Left kidney (tissue), 1 donor: ENCODE measurements at regions not wholly inside any gene's neighbourhood (a gene's known extent, or its start where the extent isn't known, plus 50 kb on each side); places are given as distances from the start of the nearest gene placed in this dataset.

ENCODE experiments used
- DNase-seq: peaks from one replicate; pipeline ENCODE4 v3.0.0-alpha.2; 2013

- DNase-seq = no peak
Observed at GRCh38 chr6:23311211-23311610, 741.8 kb downstream of the HDGFL1 start.

- DNase-seq = no peak
Observed at GRCh38 chr6:23316131-23316530, 746.8 kb downstream of the HDGFL1 start.

GRCh38 chr6:23316931-23317330, 747.6 kb downstream of the HDGFL1 start:
- no peak for DNase-seq

- DNase-seq = no peak
Observed at GRCh38 chr6:23319582-23319981, 750.2 kb downstream of the HDGFL1 start.

- DNase-seq = no peak
Observed at GRCh38 chr6:23320471-23321015, 751.2 kb downstream of the HDGFL1 start.

- no peak for DNase-seq
Observed at GRCh38 chr6:23323897-23324296, 754.5 kb downstream of the HDGFL1 start.

- DNase-seq = no peak
Observed at GRCh38 chr6:23325065-23325464, 755.7 kb downstream of the HDGFL1 start.

- no peak for DNase-seq
Observed at GRCh38 chr6:23327621-23328020, 758.3 kb downstream of the HDGFL1 start.

GRCh38 chr6:23329086-23329485, 759.7 kb downstream of the HDGFL1 start:
- no peak for DNase-seq

GRCh38 chr6:23330632-23331031, 761.3 kb downstream of the HDGFL1 start:
- DNase-seq = no peak

- no peak for DNase-seq
Observed at GRCh38 chr6:23334360-23334759, 765.0 kb downstream of the HDGFL1 start.

- DNase-seq = no peak
Observed at GRCh38 chr6:23335894-23336293, 766.5 kb downstream of the HDGFL1 start.

- DNase-seq = no peak
Observed at GRCh38 chr6:23339268-23339667, 769.9 kb downstream of the HDGFL1 start.

- no peak for DNase-seq
Observed at GRCh38 chr6:23340271-23340670, 770.9 kb downstream of the HDGFL1 start.

GRCh38 chr6:23343610-23344306, 774.4 kb downstream of the HDGFL1 start:
- DNase-seq = no peak

- no peak for DNase-seq
Observed at GRCh38 chr6:23348185-23348584, 777.8 kb upstream of the NRSN1 start.

- DNase-seq = no peak
Observed at GRCh38 chr6:23349521-23350147, 776.4 kb upstream of the NRSN1 start.

- no peak for DNase-seq
Observed at GRCh38 chr6:23350752-23351453, 775.1 kb upstream of the NRSN1 start.

GRCh38 chr6:23354004-23354403, 772.0 kb upstream of the NRSN1 start:
- DNase-seq = no peak

- DNase-seq = no peak
Observed at GRCh38 chr6:23357185-23357766, 768.7 kb upstream of the NRSN1 start.

- DNase-seq = no peak
Observed at GRCh38 chr6:23365732-23366131, 760.3 kb upstream of the NRSN1 start.

- no peak for DNase-seq
Observed at GRCh38 chr6:23367311-23367710, 758.7 kb upstream of the NRSN1 start.

GRCh38 chr6:23368557-23368956, 757.5 kb upstream of the NRSN1 start:
- no peak for DNase-seq
